ENCODE measurements at regions not wholly inside any gene's neighbourhood (a gene's known extent, or its start where the extent isn't known, plus 50 kb on each side); places are given as distances from the start of the nearest gene placed in this dataset.

- DNase-seq (ENCODE audit: low spot score) = no peak
Observed at GRCh38 chr9:88077071-88077617, 61.1 kb downstream of the SPATA31C2 start.

GRCh38 chr9:88076286-88077070 is 61.8 kb downstream of the SPATA31C2 start:
- peak; percentile 90 for DNase-seq (ENCODE audit: low spot score)

GRCh38 chr9:88075966-88076285 is 62.3 kb downstream of the SPATA31C2 start:
- no peak for DNase-seq (ENCODE audit: low spot score)

GRCh38 chr9:88075506-88075905 is 62.8 kb downstream of the SPATA31C2 start:
- no peak for DNase-seq (ENCODE audit: low spot score)

GRCh38 chr9:88074931-88075330 is 63.3 kb downstream of the SPATA31C2 start:
- no peak for DNase-seq (ENCODE audit: low spot score)

- DNase-seq (ENCODE audit: low spot score) = no peak
Observed at GRCh38 chr9:88072831-88073375, 65.4 kb downstream of the SPATA31C2 start.

DNA sequence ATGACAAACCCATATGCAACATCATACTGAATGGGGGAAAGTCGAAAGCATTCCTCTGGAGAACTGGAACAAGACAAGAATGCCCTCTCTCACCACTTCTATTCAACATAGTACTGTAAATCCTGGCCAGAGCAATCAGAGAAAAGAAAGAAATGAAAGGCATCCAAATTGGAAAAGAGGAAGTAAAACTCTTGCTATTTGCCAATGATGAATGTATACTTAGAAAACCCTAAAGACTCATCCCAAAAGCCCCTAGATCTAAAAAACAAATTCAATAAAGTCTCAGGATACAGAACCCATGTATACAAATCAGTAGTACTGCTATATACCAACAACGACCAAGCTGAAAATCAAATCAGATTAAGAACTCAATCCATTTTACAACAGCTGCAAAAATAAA is 66.9 kb downstream of the SPATA31C2 start:
- DNase-seq (ENCODE audit: low spot score) = no peak

- peak; percentile 36 for DNase-seq (ENCODE audit: low spot score)
Observed at GRCh38 chr9:88065619-88066018, 72.7 kb downstream of the SPATA31C2 start.

GRCh38 chr9:88064554-88064953 is 73.7 kb downstream of the SPATA31C2 start:
- DNase-seq (ENCODE audit: low spot score) = no peak

- no peak for DNase-seq (ENCODE audit: low spot score)
Observed at GRCh38 chr9:88060746-88061145, 77.5 kb downstream of the SPATA31C2 start.

DNA sequence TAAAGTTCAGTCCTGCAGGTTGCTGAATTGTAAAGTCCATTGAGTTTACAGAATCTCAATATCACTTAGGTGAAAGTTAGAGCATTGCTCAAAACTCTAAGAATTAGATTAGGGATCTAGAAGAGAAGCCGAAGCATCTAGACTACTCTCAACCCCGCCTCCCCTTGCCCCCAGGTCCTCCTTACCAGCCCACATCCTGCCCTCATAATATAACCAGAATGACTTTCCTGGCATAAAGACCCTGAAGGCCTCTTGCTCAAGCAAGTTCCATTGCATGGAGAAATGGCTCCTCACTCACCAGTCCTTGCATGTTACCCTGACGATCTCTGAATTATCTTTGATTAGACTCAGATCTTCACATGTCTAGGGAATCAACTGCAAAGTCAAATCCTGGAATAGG is 78.8 kb downstream of the SPATA31C2 start:
- no peak for DNase-seq (ENCODE audit: low spot score)

DNA sequence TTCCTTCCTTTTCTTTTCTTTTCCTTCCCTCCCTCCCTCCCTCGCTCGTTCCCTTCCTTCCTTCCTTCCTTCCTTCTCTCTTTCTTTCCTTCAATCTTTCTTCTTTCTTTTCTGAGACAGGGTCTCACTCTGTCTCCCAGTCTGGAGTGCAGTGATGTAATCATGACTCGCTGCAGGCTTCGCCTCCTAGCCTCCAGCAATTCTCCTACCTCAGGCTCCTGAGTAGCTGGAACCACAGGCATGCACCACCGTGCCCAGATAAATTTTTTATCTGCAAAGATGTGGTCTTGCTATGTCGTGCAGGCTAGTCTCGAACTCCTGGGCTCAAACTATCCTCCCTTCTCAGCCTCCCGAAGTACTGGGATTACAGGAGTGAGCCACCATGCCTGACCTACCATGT is 81.4 kb downstream of the SPATA31C2 start:
- no peak for DNase-seq (ENCODE audit: low spot score)

DNA sequence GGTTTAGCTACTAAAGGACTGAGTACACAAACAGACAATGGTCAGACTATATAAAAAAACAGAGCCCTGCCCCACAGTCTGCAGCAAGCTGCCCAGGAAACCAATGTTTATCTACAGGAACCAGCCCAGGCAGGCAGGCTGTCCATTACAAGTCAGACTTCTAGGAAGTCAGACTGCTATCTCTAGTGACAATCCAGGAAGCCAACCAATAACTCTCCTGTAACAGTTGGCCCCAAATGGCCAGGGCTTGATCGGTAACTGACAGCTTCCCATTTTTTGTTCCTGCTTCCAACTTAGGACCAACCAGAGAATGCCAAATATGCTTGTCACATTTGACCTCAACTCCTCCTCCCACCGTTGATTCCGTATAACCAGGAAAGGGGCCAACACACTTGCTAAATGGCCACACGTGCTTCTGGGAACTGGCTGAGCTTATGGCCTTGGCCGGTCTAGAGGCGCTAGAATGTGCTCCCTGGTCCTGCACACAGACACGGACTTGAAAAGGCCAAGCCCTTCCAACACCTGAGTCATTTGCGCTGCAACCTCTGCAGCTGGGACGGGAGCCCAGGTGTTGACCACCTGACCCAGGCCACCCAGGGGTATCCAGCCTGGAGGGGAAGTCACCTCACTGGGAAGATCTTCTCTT is 79.6 kb upstream of the CDK20 start:
- DNase-seq (ENCODE audit: low spot score) = no peak

DNA sequence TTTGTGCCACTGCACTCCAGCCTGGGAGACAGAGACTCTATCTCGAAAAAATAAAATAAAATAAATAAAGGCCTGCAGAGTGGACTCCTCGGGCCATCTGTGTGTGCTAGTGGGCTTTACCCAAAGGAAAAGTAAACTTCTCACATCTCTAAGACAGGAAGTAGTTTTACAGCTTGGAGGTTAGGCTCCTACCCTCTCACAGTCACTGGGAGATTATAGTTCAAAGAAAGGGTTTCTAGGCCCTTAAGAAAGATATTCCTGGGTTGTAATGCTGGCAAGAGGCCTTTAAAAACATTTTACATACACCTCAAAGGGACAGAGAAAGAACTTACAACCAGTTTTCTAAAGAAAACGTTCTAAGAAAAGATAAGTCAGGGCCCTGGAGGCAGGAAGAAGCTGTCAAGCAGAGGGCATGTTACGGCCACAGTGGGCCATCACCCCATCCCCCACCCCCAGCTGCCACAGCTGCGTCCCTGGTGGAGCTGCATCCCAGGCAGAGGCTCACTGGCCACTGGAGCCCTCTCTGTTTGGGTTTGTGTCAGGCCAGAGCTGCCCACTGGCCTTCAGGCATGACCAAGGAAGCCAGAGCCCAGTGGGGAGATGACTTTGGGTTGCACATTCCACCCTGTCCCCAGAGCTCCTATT is 78.1 kb upstream of the CDK20 start:
- no peak for DNase-seq (ENCODE audit: low spot score)

DNA sequence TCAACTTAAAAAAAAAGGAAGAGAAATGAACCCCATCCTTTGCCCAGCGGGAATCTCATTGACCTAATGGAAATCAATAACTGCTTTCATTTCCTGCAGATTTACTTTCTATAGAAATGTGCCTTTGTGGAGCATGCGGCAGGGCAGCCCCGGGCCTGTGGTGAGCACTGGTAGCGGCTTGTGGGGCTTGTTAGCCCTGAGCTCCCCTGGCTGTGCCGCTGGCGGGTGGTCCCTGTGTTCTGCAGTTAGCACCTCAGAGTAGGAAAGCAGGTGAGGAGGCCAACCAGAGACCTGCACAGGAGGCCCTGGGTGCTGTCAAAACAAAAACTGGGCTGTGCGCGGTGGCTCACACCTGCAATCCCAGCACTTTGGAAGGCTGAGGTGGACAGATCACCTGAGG is 76.8 kb upstream of the CDK20 start:
- DNase-seq (ENCODE audit: low spot score) = no peak

DNA sequence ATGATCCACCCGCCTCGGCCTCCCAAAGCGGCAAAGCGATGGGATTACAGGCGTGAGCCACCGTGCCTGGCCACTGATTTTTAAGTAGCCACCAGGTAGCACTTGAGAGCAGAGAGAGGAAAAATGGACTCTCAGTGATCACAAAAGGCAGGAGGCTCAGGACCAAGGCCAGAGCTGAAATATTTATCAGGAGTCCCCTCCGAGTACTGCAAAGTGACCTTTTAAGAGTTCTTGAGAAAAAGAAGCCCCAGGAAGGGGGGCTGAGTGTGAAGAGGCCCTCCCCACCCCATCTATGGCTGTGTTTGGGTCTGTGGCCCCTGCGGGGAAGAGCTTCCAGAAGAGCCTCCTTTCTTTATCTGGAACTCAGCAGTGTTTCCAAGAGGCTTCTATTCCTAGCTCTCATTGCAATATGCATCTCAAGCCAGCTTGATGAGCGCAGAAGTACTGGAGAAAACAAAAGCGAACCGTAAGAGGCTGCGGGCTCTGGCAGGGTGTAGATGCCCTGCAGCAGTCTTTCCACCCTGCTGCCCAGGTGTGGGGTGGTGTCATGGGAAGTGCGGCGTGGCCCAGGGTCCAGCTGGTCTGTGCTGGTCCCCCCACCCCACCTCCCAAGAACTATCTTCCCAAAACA is 75.5 kb upstream of the CDK20 start:
- no peak for DNase-seq (ENCODE audit: low spot score)

- no peak for DNase-seq (ENCODE audit: low spot score)
Observed at GRCh38 chr9:88046542-88046941, 72.2 kb upstream of the CDK20 start.

DNA sequence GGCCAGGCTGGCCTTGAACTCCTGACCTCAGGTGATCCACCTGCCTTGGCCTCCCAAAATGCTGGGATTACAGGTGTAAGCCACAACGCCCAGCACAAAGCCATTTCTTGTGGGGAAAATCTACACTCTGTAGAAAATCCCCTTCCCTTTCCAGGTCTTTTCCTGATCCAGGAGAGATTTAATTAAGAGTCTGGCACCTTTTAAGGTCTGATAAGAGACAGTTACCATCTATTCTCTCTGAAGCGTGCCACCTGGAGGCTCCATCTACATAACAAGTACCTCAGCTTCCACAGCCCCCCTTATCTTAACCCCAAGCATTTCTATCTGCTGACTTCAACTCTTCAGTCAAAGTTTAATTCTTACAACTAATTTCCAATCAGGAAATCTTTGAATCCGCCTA is 71.4 kb upstream of the CDK20 start:
- DNase-seq (ENCODE audit: low spot score) = no peak

- DNase-seq (ENCODE audit: low spot score) = no peak
Observed at GRCh38 chr9:88044200-88044599, 69.9 kb upstream of the CDK20 start.

DNA sequence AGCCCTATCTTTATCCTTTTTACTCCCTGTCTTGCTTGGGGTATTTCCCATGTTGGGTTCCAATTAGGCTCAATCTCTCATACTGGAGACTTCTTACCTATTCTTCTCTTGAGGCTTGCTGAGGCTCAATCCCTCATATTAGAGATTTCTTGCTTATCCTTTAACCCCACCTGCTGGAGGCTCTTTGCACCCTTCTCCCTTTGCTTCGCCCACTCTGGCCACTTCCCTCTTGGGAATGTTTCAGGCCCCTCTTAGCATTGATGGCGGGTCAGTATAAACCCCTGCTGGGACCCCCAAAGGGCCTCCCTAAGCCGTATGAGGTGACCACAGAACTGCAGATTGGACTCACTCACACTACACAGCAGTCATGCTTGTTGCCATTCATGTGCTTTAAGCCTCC is 69.3 kb upstream of the CDK20 start:
- DNase-seq (ENCODE audit: low spot score) = no peak

DNA sequence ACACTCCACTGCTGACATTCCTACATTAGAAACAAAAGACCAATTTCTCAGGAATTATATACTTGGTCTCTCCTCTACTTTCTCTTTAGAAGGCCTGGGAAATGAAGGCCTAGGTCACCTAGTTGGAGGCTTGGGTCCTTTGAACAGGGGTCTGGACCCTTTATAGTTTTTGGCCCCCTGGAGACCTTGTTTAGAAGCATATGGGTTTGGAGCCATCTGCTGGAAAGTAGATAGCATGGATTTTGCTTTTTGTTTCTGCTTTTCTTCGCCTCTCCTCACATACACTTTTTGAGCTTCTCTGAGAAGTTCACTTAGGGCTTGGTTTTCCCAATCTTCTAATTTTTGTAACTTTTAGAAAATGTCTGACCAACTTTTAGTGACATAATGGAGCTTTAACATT is 67.1 kb upstream of the CDK20 start:
- DNase-seq (ENCODE audit: low spot score) = no peak

- DNase-seq (ENCODE audit: low spot score) = no peak
Observed at GRCh38 chr9:88037285-88037845, 63.0 kb upstream of the CDK20 start.

All from mucosa of gallbladder (tissue), 1 donor.